ENCODE measurements at regions not wholly inside any gene's neighbourhood (a gene's known extent, or its start where the extent isn't known, plus 50 kb on each side); places are given as distances from the start of the nearest gene placed in this dataset.

DNA sequence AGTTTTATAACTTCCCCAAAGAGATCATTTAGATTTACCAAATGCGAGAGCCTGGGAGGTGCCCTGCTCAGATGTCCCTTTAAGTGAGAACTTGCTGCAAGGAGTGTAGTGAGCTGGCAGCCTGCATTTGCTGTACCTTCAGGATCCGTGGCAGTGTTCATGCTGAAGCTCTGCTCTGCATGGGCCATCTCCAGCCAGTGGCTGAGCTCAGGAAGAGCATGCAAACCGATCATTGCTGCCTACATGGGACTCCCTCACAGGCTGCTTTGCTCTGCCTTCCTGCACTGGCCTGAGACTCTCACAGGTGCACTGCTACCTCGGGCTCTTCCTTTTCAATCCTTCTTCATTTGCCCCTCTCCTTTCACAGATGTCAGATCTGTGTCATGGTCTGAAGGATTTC lies 152.0 kb upstream of the SFRP2 start:
- DNase-seq: no peak
- Mint-ChIP-seq H3K4me3 (ENCODE audit: unreplicated experiment) (no peak overlapping the region), H3K4me1 (ENCODE audit: low read depth, unreplicated experiment) (no peaks in the 10 kb centered on the region), H3K36me3 (ENCODE audit: insufficient read depth, unreplicated experiment) (no peaks in the 10 kb centered on the region), H3K9me3 (ENCODE audit: unreplicated experiment) (peaks cover 4% of the 10 kb centered on the region), H3K27ac (ENCODE audit: unreplicated experiment) (no peak overlapping the region), H3K27me3 (ENCODE audit: insufficient read depth, unreplicated experiment) (peaks cover 8% of the 10 kb centered on the region)
- H3K9me3 ChIP-seq: no peaks in the 10 kb centered on the region
- H3K27me3 ChIP-seq (replicated peaks; ENCODE audit: control insufficient read depth, insufficient read depth, low read length): no peaks in the 10 kb centered on the region
- intact Hi-C loops (cut with micrococcal nuclease; ENCODE audit: unreplicated experiment): no loop called here
- no peaks in the 10 kb centered on the region for H3K4me1 ChIP-seq
- TF ChIP-seq, protein P1, sequence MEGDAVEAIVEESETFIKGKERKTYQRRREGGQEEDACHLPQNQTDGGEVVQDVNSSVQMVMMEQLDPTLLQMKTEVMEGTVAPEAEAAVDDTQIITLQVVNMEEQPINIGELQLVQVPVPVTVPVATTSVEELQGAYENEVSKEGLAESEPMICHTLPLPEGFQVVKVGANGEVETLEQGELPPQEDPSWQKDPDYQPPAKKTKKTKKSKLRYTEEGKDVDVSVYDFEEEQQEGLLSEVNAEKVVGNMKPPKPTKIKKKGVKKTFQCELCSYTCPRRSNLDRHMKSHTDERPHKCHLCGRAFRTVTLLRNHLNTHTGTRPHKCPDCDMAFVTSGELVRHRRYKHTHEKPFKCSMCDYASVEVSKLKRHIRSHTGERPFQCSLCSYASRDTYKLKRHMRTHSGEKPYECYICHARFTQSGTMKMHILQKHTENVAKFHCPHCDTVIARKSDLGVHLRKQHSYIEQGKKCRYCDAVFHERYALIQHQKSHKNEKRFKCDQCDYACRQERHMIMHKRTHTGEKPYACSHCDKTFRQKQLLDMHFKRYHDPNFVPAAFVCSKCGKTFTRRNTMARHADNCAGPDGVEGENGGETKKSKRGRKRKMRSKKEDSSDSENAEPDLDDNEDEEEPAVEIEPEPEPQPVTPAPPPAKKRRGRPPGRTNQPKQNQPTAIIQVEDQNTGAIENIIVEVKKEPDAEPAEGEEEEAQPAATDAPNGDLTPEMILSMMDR (IDR thresholded peaks at IDR 0.05; ENCODE audit: insufficient read depth in 1 of 2, low read depth in 1 of 2, low read length in 1 of 2, severe bottlenecking in 1 of 2, unreplicated experiment in 1 of 2): no peak
- BruUV-seq (replicated peaks): no TSS peak
- ChIA-PET POLR2A (no interaction called here), CTCF (no interaction called here)
- no peaks in the 10 kb centered on the region for H3K36me3 ChIP-seq (ENCODE audit: control insufficient read depth, insufficient read depth, low read length)
- H3K4me3 ChIP-seq (ENCODE audit: low read depth, low read length): no peak overlapping the region

DNA sequence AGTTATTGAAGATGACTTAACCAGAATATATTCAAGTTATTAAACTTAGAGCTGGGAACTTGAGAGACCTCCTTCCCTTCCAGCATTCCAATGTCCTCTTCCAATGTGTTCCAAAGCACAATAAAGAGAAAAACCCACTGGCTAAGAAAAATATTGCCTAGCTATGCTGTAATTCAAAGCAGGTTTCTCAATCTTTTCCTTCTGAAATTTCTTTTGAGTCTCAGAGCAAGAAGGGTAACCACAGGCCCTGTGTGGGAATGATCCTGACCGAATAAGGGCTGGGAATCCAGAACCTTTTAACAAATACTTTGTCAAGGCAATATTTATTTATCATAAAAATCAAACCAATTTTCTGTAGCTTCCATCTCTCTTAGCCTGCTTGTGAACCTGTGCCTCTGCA lies 150.7 kb upstream of the SFRP2 start:
- Histone ChIP-seq H3K9me3 (no peaks in the 10 kb centered on the region), H3K4me3 (ENCODE audit: low read depth, low read length) (no peak overlapping the region), H3K4me1 (no peaks in the 10 kb centered on the region), H3K27me3 (replicated peaks; ENCODE audit: control insufficient read depth, insufficient read depth, low read length) (no peaks in the 10 kb centered on the region), H3K36me3 (ENCODE audit: control insufficient read depth, insufficient read depth, low read length) (no peaks in the 10 kb centered on the region)
- no peak overlapping the region for H3K27ac Mint-ChIP-seq (ENCODE audit: unreplicated experiment)
- no peak for DNase-seq
- intact Hi-C loops (cut with micrococcal nuclease; ENCODE audit: unreplicated experiment): no loop called here
- no peaks in the 10 kb centered on the region for H3K4me1 Mint-ChIP-seq (ENCODE audit: low read depth, unreplicated experiment)
- peaks cover 12% of the 10 kb centered on the region for H3K27me3 Mint-ChIP-seq (ENCODE audit: insufficient read depth, unreplicated experiment)
- H3K36me3 Mint-ChIP-seq (ENCODE audit: insufficient read depth, unreplicated experiment): no peaks in the 10 kb centered on the region
- ChIA-PET CTCF (no interaction called here), POLR2A (no interaction called here)
- TF ChIP-seq, protein P1 (IDR thresholded peaks at IDR 0.05; ENCODE audit: insufficient read depth in 1 of 2, low read depth in 1 of 2, low read length in 1 of 2, severe bottlenecking in 1 of 2, unreplicated experiment in 1 of 2): no peak
- no peaks in the 10 kb centered on the region for H3K9me3 Mint-ChIP-seq (ENCODE audit: unreplicated experiment)
- H3K4me3 Mint-ChIP-seq (ENCODE audit: unreplicated experiment): no peak overlapping the region
- BruUV-seq (replicated peaks): no TSS peak

DNA sequence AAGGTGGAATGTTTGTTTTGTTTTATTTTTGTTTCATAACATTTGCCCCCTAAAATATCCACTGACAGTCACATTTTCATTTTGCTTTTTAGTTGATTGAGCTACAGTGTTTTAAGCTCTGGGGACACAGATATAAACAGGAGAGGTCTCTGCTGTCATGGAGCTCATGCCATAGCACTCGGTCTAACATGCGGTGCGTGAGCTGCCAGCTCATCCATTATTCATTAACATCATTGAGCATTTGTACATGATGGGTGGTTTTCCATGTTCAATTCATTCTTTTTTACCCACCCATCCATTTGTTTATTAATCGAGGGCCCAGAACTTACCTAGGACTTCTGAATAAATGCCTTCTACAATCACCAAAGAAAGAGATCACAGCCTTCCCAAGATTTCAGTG lies 150.1 kb upstream of the SFRP2 start:
- no peaks in the 10 kb centered on the region for H3K9me3 Mint-ChIP-seq (ENCODE audit: unreplicated experiment)
- H3K4me3 ChIP-seq (ENCODE audit: low read depth, low read length): no peak overlapping the region
- H3K4me1 ChIP-seq: no peaks in the 10 kb centered on the region
- no peaks in the 10 kb centered on the region for H3K9me3 ChIP-seq
- intact Hi-C loops (cut with micrococcal nuclease; ENCODE audit: unreplicated experiment): no loop called here
- peaks cover 15% of the 10 kb centered on the region for H3K27me3 Mint-ChIP-seq (ENCODE audit: insufficient read depth, unreplicated experiment)
- ChIA-PET CTCF (no interaction called here), POLR2A (no interaction called here)
- no peaks in the 10 kb centered on the region for H3K27me3 ChIP-seq (replicated peaks; ENCODE audit: control insufficient read depth, insufficient read depth, low read length)
- H3K36me3 ChIP-seq (ENCODE audit: control insufficient read depth, insufficient read depth, low read length): no peaks in the 10 kb centered on the region
- H3K36me3 Mint-ChIP-seq (ENCODE audit: insufficient read depth, unreplicated experiment): no peaks in the 10 kb centered on the region
- no peak for DNase-seq
- TF ChIP-seq, protein P1 (IDR thresholded peaks at IDR 0.05; ENCODE audit: insufficient read depth in 1 of 2, low read depth in 1 of 2, low read length in 1 of 2, severe bottlenecking in 1 of 2, unreplicated experiment in 1 of 2): no peak
- H3K4me3 Mint-ChIP-seq (ENCODE audit: unreplicated experiment): no peak overlapping the region
- H3K27ac Mint-ChIP-seq (ENCODE audit: unreplicated experiment): no peak overlapping the region
- no TSS peak for BruUV-seq (replicated peaks)
- H3K4me1 Mint-ChIP-seq (ENCODE audit: low read depth, unreplicated experiment): no peaks in the 10 kb centered on the region

All from Caco-2 (cell line).